HG03280 (cell line): ENCODE measurements at regions not wholly inside any gene's neighbourhood (a gene's known extent, or its start where the extent isn't known, plus 50 kb on each side); places are given as distances from the start of the nearest gene placed in this dataset.

Experiments used
- ATAC-seq: cut with Tn5 transposase; IDR thresholded peaks from one replicate; pipeline ENCODE4 v1.9.1; 2021; ENCODE audit warnings: mild to moderate bottlenecking, moderate library complexity; ENCODE audit not compliant: unreplicated experiment

DNA sequence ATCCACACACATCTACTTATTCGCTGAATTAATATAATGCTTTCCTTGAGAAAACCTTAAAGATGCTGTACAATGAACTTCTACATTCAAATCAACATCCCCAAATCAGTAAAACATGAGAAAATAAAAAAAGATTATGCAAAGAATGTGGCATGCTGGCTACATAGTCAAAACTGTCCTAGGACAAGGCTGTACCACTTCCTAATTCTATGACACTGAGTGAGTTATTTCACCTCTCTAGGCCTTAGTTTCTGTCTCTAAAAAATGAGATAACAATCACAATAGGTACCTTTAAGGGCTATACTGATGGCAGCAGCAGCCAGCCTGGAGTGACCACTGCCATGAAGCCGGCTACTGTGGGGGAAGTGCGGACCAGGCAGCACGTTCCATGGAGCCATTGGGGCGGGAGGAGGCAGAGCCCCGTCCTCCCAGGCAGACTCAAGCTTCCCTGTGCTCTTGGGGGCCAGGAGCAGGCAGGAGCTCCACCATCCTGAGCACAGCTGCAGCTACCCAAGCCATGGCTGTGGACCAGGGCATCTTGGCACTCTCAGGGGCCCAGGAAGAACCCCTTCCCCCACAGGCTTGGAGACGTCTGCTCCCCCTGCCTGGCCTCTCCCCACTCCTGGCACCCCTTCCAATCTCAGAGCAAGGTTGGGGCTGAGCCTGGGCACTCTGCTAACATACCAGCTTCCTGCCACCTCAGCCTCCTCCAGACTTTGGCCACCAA is 110.2 kb downstream of the ELAPOR2 start:
- ATAC-seq, result peak; percentile 95

GRCh38 chr7:86947929-86948328 is 111.5 kb downstream of the ELAPOR2 start:
- ATAC-seq, result no peak

DNA sequence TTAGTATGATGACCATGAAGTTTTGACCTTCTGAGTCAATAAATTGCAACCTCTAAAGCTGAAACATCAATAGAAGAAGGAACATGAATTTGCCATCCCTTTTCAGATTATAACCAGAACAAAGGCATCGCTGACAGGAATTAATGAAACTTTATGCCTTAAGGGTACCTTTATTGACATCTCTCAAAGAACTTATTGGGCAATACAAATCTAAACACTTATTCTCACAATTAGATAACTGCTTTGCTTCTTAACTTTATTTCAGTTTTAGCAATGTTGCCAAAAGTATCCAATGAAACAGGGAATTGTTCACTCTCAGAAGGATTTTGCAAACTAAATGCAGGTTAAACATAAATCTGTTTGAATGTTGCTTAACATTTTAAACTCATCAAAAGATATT is 116.0 kb downstream of the ELAPOR2 start:
- no peak for ATAC-seq

DNA sequence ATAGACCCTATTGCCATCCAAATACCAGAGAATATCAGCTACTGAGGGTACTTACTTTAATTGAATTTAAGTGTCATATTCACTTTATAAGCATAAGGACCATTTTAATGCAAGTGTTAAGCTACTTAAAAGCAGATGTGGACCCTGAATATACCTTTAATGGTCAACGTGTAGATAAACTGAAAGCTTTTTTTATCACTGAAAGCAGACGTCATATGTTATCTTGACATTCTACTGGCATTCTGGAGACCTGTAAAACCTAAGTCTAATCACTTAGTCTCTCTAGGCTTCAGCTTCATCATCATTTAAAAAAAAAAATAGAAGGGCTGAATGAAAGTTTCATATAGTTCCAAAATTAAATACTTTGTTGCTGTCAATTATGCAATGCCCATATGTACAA is 116.5 kb downstream of the ELAPOR2 start:
- ATAC-seq, result no peak

GRCh38 chr7:86942081-86942480 is 117.4 kb downstream of the ELAPOR2 start:
- no peak for ATAC-seq

GRCh38 chr7:86939197-86939814 is 120.1 kb downstream of the ELAPOR2 start:
- peak; percentile 75 for ATAC-seq

- ATAC-seq, result no peak
Observed at GRCh38 chr7:86937363-86937878, 122.0 kb downstream of the ELAPOR2 start.

DNA sequence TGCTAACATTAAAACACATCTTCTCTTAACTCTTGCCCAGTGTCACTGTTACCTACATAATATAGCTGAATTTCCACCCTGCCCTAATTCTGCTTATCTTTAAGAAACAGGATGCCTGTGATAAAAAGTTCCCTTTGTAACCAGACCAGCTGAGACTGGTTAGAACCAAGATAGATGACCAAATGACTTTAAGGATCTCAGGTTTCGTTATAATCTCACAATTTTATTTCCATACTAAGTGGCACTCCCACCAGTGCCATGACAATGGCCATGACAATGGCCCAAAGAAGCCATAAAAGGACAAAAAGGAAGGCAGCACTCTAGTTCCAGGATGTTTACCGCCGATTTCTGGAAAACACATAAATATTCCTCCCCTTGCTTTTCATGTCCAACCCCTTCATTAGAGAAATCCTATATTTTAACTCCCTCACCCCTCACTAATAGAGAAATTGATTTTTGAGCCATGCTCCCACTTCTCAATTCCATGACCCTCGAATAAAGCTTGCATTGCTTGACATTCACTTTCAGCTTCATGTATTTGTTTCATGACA is 126.1 kb downstream of the ELAPOR2 start:
- no peak for ATAC-seq

GRCh38 chr7:86932038-86932512 is 127.4 kb downstream of the ELAPOR2 start:
- no peak for ATAC-seq

- no peak for ATAC-seq
Observed at GRCh38 chr7:86931439-86931838, 128.0 kb downstream of the ELAPOR2 start.

DNA sequence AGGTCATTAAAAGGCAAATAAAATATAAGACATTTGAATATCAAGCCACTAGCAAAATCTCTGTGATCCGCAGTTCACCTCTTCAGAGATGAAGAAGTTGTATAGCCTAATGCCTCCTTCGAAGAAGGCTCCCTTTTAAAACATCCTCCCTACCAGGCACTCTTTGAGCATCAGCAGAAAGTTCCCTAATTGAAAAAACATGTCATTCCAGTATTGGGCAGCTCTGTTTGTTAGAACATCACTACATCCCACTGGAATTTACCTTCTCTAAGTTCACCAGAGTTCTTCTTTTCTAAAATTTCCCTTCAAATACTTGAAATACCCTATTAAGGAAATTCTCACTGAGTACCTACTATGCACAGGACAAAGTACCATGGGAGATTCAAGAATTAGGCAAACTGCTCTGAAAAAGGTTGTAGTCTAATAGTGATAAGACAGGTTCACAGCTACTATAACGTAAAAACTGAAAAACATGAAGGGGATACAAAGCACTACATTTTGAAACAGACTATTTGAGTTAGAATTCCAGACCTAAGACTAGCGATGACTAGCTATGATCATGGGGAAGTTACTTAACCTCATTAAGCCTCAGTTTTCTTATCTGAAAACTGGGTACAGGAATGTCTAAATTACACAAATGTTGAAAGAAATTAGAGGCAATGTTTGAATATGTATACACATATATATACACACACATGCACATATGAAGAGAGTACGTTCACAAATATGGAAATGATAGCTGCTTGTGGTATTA is 128.7 kb downstream of the ELAPOR2 start:
- no peak for ATAC-seq

DNA sequence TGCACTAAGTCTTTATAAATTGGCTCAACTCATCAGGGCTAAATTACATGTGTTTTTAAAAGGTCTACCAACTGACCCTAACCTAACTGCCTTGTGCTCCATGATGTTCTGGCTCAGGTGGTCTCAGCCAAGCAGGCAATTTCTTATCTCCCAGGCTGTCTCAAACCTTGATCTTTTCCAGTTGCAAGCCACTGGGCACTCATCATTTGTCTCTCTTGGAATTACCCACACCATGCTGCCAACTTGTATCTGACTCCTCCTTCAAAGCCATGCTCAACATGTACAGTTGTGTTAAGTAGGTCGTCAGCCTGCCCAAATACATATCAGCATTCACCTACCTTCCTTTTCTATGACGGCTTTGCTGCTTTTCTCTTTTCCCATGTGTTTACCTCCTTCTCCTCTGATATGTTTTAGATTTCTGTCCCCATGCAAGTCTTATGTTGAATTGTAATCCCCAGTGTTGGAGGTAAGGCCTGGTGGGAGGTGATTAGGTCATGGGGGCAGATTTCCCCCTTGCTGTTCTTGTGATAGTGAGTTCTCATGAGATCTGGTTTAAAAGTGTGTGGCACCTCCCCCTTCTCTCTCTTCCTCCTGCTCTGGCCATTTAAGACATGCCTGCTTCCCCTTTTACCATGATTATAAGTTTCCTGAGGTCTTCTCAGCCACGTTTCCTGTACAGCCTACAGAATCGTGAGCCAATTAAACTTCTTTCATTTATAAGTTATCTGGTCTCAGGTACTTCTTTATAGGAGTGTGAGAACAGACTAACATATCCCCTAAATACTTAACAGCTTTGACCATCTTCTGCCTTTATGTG is 130.0 kb downstream of the ELAPOR2 start:
- ATAC-seq, result no peak

DNA sequence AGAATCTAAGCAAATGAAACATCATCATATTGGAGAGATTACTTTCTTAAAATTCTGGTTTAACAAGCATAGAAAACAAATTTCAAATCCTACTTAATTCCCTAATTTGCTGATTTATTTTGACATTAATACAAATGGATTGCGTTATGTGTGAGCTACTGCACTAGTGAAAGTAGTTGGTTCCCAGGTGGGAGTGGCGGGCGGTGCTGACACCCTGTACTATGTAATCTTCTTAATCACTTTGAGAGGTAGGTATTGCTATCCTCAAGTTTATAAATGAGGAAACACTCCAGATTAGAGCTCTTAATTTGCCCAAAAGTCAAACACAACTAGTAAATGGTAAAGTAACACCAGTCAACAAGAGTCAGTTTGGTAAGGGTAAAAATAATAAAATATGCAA is 131.1 kb downstream of the ELAPOR2 start:
- ATAC-seq, result no peak

GRCh38 chr7:86926732-86927131 is 132.7 kb downstream of the ELAPOR2 start:
- peak; percentile 62 for ATAC-seq

DNA sequence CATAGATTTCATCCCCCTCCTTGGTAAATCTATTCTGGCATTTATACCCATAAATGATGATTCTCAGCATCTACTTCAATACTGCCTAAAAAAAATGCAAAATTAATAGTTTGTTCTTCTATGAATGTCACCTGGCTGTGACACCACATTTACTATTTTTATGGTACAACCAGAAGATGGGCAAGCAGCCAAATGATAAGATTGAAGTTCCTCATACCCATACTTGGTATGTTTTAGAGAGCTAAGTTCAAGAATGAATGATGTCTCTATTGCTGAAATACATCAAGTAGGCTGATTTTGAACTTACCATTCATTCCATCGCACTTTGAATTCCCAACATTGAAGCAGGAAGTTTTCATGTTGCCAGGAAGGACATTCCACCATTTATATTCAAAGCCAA is 134.2 kb downstream of the ELAPOR2 start:
- no peak for ATAC-seq

GRCh38 chr7:86923527-86923926 is 135.9 kb downstream of the ELAPOR2 start:
- ATAC-seq, result no peak

- ATAC-seq, result no peak
Observed at GRCh38 chr7:86920154-86920553, 139.3 kb downstream of the ELAPOR2 start.

- ATAC-seq, result no peak
Observed at GRCh38 chr7:86918245-86918644, 141.2 kb downstream of the ELAPOR2 start.

DNA sequence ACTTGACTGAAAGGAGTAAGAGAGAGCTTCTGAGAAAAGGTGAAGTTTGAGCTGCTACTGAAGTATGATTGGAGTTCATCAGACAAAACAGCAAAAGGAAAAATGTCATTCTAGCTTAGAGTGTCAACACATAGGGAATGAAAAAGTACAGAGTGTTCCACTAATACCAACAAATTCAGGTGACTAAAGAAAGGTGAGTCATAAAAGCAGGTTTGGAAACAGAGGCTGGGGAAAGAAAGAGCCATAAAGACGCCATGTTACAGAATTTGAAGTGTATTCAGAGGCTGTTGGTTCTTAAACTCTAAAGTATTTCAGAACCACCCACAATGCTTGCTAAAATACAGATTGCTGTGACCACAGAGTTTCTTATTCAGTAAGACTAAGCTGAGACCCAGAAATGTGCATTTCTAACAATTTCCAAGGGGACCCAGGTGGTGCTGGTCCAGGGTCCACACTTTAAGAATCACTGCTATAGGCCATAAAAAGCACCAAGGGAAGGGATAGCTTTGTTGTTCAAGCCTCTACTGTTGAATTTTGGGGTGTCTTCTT is 143.1 kb downstream of the ELAPOR2 start:
- ATAC-seq, result no peak

DNA sequence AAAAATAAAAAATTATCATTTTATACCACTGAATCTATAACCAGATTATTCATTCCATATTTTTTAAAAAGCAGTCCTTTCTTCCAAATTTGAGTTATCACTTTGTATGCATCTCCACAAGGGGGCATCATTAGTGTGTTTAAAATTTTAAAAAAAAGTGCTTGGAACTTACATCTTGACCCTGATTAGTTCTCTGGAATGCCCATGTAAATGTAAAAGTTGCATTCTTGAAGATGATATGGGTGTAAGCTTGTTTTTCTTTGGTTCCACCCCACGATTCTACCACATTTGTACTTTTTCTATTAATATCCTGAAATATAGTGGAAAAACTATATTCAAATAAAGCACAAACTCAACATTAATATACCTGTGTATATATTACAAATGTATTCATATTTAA is 144.9 kb downstream of the ELAPOR2 start:
- no peak for ATAC-seq
